ENCODE measurements at regions not wholly inside any gene's neighbourhood (a gene's known extent, or its start where the extent isn't known, plus 50 kb on each side); places are given as distances from the start of the nearest gene placed in this dataset.
A peak's percentile ranks its signal among the peaks of the same experiment; 100 is the strongest.

DNA sequence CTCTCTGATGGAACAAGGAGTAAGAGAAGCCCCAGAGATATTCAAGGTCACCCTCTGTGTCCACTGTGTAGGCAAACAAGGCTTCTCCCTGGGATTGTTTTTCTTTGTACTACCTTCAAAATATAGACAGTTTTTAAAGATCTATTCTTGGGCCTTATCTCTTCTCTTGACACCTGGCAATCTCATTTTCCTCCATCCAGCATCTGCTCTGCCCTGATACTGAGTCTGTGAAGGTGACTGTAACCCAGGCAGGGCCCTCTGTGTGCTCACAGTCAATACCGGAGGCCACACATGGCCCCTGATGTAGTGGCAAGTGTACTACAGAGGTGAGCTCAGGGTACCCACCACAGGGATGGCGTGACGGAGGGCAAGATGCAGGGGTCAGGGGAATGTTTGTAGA is 221.1 kb downstream of the SNX10 start:
- DNase-seq: no peak

DNA sequence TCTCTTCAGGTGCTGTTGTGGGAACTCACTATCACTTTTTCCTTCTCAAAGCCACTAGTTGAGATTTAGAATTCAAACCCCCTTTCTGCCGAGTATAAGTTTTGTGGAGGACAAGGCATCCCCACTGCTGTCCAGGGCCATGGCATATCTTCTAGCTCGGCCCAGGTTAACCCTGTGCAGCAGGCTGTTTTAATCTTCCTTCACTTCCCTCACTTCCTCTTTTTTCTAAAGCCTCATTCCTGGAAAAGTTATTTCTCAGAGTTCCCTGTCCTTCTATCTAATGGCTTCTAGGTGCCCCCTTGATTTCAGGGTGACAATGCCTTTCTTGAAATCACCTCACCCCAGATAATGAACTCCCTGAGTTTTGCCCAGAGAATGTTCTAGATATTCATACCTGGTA is 222.3 kb downstream of the SNX10 start:
- no peak for DNase-seq

DNA sequence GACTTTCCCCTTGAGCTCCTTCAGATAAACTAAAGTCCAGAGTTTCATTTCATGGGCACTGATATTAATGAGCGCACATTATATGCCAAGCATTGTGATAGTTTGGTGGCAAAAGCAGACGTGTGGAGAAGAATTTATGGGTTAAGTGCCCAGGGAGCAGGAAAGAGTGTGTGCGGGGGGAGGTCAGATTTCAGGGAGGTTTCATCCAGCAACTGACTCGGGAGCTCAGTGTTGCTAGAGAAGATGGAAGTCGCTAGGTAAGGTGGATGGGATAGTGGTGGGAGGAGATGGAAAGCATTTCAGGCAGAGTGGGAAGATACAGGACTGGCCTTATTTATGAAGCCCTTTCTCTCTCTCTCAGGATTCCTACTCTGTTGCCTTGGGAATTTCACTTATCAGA is 223.0 kb downstream of the SNX10 start:
- no peak for DNase-seq

DNA sequence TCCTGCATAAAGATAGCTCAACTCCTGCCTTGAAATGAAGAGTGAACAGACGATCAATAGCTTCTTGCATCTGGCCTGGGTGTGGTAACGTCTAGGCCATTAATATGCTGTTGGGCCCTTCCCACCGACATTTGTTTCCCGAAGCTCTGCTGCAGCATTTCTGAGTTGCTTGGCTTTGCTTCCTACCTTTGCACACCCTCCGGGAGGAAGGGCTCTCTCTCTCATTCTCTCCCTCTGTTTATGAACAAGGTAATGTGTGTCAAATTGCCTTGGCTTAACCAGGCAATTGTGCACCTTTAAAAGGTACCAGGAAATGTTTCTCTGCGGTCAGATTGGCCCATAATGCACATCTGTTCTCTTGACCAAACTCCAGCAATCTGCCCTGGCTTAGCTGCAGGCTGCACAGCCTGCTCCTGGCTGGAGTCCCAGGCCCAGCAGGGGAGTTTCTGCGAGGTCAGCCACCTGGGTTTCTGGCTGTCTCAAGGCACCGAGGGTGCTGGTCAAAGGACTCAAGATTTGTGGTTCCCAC is 223.7 kb downstream of the SNX10 start:
- DNase-seq: peak in 2 of 58 donors; percentile 12 to 38

- DNase-seq: no peak
Observed at GRCh38 chr7:26520483-26520882, 228.8 kb downstream of the SNX10 start.

- no peak for DNase-seq
Observed at GRCh38 chr7:26522633-26523032, 231.0 kb downstream of the SNX10 start.

DNA sequence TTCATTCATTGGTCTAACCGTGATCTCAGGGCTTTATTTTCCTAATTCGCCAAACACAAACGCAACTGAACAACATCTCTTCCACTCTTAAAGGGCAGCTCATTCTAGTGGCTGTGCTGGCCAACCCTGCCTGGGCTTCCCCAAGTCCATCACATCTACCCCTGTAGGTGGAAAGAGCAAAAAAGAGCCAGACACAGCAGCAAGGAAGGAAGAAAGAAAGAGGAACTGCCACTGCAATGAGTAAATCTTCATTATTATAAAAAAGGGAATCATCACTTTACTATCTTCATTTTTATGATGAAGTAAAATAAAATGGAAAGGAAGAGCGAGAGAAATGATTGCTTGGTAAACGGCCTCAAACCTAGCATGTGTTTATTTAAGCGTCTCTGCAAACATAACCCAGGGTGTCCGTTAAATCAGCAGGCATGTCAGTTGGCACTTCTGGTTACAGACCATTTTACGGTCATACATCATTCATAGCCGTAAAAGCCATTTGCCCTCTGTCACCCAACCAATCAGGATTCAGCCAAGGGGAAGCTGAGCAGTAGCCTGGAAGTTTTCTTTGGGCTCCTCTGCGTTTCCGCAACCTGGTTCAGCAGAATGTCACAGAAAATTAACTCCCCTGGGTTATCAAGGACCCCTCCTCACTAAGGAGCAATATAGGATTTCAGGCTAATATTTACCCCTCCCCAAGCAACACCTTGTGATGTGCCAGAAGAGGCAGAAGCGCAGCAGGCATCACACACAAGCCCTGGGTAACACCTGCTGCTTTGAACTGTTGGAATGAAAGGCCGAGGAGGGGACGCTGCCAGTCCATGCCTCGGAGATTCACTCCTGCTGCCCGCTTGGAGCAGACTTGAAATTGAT is 234.0 kb downstream of the SNX10 start:
- no peak for DNase-seq

DNA sequence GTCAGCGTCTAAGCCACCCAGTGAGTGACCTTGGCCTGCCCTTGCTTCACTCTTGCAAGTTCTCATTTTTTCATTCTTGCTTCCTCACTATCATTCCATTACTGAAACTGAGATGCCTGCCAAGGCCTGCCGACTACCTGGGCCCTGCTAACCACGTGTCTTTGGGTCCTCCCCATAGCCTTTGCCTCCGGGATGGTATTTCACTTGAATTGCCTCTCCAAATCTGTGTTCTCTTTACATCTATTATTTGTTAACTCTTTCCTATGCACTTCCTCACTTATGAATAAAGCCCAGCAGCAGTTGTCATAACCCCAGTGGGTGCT is 234.6 kb downstream of the SNX10 start:
- no peak for DNase-seq

DNA sequence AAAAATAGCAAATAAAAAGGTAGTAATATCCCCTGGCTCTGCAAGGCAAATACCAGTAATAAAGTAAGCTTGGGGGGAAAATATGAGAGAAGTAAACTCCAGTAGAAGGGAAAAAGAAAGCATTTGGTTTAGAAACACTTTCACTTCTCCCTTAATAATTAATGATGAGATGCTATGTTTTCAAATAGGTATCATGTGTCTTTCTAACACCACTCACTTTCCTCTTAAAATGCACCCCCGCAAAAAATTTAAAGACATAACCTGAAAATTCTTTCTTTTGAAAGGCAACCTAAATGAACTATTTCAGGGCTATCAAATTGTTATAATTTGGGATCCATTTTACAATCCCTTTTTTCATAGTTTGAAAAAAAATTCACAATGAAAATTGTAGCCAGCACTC is 240.3 kb downstream of the SNX10 start:
- no peak for DNase-seq

DNA sequence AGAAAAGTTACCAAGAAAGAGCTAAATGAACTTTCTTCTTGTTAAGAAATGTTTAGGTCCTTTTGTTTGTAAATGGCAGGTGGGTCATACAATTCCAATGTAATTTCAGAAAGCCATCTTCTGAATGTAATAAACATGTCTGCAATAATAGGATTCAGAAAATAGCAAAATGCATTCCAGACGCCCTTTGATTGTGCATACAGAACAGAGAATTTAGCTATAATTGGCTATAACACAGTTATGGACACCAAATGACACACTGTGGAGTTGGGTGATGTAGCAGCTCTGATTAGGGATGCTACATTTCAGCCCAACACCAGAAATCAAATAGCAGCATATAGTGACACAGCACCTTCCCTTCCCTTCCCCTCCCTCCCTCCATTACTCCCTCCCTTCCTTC is 240.8 kb downstream of the SNX10 start:
- DNase-seq: no peak

- no peak for DNase-seq
Observed at GRCh38 chr7:26533217-26533616, 241.6 kb downstream of the SNX10 start.

DNA sequence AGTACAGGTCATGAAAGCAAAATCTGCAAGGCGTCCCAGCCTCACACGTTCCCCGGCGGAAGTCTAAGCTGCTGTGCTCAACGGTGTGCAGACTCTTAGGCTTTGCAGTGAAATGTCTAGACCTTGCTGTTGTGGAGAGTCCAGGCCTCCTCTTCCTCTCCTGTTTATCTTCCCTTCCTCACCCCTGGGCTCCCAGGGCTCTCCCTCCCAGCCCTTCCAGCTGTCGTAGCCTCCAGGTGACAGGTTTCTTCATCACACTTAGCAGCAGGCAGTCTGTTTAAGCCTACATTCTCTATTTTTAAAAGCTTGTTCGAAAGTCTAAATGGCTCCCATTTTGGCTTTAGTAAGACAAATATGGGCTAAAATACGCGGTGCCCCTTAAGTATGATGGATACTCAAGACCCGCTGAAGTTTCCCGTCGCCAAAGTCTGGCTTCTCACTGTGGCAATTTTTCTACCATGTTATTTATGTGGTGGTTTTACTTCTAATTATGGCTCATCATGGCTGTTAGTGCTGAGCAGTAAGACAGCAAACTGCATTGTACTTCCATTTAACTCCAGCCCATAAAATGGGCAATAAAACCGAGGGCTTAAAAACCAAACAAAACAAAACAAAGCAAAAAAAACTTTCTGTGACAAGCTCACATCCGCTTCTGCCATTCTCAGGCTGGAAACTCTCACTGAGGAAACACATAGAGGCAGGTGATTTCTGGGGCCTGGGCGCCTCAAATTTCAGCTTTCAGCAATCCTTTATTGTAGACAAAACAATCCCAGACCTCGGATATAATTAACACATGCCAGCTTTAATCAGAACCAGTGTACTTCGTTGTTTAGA is 243.2 kb downstream of the SNX10 start:
- no peak for DNase-seq

DNA sequence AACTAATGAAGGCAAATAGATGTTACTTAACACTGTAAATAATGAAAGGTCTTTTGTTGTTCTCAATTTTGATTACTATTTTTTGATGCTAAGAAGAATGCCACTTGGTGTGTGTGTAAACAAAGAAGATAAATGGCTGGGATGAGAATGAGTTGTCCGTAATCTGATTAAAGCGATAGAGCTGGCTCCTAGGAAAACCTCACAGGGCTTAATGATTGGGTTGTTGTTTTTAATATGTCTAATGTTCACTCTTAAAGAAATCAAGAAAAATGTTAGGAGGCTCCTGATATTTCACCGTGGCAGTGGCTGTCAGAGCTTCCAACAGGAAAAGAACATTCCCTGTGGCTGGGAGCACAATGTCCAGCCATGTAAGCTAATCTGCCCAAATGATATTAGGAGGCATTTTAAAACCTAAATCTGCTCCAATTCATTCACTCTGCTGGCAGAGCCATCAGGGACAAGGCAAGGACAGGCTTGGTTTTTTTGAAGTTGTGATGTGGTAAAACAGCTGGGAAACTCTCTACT is 243.9 kb downstream of the SNX10 start:
- DNase-seq: no peak

- DNase-seq: no peak
Observed at GRCh38 chr7:26538216-26538615, 246.6 kb downstream of the SNX10 start.

GRCh38 chr7:26538689-26539088 is 247.0 kb downstream of the SNX10 start:
- no peak for DNase-seq

DNA sequence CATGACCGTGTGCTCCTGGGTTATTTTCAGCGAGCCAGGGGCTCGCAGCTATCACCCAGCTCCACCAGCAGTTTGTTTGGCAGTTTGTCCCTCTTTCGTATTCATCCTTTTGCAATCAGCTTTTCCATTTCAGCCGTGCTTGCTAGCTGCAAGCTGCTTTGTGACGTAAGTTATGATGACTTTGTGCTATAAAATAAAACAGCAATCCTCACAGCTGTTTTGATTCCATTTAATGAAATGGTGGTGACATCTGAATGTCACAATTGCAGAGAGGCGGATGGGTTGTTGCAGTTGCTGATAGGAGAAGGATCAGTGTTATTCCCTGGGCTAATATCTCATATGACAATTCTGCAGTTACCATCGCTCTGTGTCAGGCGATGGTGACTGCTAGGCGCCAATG is 251.7 kb downstream of the SNX10 start:
- DNase-seq: no peak

DNA sequence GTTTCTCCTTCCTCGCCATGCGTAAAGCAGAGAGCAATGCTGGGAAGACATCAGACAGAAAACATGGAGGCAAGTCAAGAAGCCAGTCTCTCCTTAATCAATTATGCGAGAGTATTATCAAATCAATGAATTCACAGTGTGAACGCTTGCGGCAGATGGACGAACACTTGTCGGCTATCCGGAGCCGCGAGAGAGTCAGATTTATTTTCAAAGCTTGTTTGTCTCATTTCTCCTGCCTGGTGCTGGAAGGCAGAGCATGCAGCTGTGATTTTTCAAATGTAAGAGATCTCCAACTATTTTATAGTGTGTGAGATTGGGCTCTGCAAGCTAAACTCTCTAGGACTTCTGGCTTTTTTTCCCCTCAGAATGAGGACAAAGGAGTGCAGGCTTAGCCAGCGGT is 252.3 kb downstream of the SNX10 start:
- peak in 1 of 58 donors; percentile 11 for DNase-seq

DNA sequence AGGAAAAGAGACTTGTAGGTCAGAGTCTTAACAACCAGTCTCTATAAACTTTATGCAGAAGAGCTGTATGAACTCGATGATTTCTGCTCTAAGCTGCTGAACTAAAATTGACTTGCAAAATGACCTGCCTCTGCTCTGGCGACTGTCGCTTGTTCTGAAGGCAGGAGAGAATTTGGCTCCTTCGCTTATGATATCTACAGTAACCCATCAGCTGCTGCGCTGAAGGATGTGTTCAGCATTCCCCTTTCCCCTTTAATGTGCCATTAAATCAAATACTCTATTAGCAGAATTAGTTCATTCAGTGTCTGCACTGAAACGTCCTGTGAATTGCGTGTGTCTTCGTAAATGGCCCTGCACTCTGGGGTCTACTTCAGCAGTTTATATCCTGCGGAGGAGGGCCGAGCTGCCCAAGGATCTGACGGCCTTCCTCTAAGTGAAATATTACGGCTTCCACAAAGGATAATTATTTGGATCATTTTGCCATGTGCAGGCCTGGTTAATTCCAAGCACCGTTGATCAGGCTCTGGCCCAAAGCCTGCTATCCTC is 254.9 kb downstream of the SNX10 start:
- DNase-seq: no peak

- DNase-seq: no peak
Observed at GRCh38 chr7:26547156-26547555, 255.5 kb downstream of the SNX10 start.

- no peak for DNase-seq
Observed at GRCh38 chr7:26549281-26549944, 257.8 kb downstream of the SNX10 start.

DNA sequence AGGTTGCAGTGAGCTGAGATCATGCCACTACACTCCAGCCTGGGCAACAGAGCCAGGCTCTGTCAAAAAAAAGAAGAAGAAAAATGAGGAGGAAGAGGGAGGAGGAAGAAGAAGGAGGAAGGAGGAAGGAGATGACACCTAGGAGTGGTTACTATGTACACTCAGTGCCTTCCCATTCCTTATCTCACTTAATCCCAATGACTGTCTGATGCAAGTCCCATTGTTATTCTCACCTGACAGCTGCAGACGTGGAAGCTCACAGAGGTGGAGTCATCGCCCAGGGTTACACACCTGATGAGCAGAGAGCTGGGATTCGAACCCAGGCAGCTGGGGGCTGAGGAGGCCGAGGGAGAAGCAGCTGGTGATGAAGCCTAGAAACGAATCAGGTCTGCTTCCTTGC is 258.8 kb downstream of the SNX10 start:
- no peak for DNase-seq
